Small intestine (tissue), 7 donors: ENCODE measurements at regions not wholly inside any gene's neighbourhood (a gene's known extent, or its start where the extent isn't known, plus 50 kb on each side); places are given as distances from the start of the nearest gene placed in this dataset.

Source experiments
- DNase-seq, 2 donors: peaks; one replicate each; pipeline versions ENCODE4 v3.0.0 to v3.0.0-alpha.2; 2013
- FAIRE-seq: peaks from 2 replicates; lab custom pipeline; 2012; peaks lifted over from hg19 to GRCh38; lab: Jason Lieb, UNC
- H3K27ac ChIP-seq, 3 donors: one replicate each; pipeline ENCODE4 v1.5.1; 2013; ENCODE audit warnings: low read length in 2 of 3, mild to moderate bottlenecking in 2 of 3, control low read depth in 1 of 3, inconsistent platforms in 1 of 3, low read depth in 1 of 3, moderate library complexity in 1 of 3
- H3K27me3 ChIP-seq, 3 donors: one replicate each; pipeline ENCODE4 v1.6.1; 2013; ENCODE audit warnings: low read length in 3 of 3, inconsistent platforms in 1 of 3; ENCODE audit not compliant: control insufficient read depth in 3 of 3, insufficient read depth in 3 of 3
- H3K36me3 ChIP-seq, 3 donors: one replicate each; pipeline ENCODE4 v1.6.1; 2013; ENCODE audit warnings: low read length in 3 of 3, inconsistent platforms in 1 of 3, low read depth in 1 of 3, mild to moderate bottlenecking in 1 of 3, moderate library complexity in 1 of 3; ENCODE audit not compliant: control insufficient read depth in 3 of 3, insufficient read depth in 2 of 3
- H3K4me1 ChIP-seq, 3 donors: one replicate each; pipeline ENCODE4 v1.6.1; 2013; ENCODE audit warnings: low read length in 2 of 3, inconsistent platforms in 1 of 3, low read depth in 1 of 3, mild to moderate bottlenecking in 1 of 3, moderate library complexity in 1 of 3; ENCODE audit not compliant: control insufficient read depth in 3 of 3, insufficient read depth in 2 of 3
- H3K4me3 ChIP-seq, 3 donors: one replicate each; pipeline ENCODE4 v1.5.1; 2013; ENCODE audit warnings: low read length in 3 of 3, control low read depth in 1 of 3, inconsistent platforms in 1 of 3, low read depth in 1 of 3, mild to moderate bottlenecking in 1 of 3, moderate library complexity in 1 of 3
- H3K9me3 ChIP-seq, 2 donors: one replicate each; pipeline ENCODE4 v1.6.1; 2013; ENCODE audit warnings: low read depth in 1 of 2, low read length in 1 of 2; ENCODE audit not compliant: control insufficient read depth in 2 of 2, insufficient read depth in 1 of 2
- WGBS, 3 donors: extraction: QIAGEN DNeasy Blood & Tissue Kit; methylation state at CpG; one replicate each; pipeline ENCODE4 v1.1.7; 2013; 5-methylcytosine and 5-hydroxymethylcytosine counted together
- donor health status: healthy with polysubstance abuse.
- donor health status: control.
- donor health status: control.
- donor health status: Bipolar disorder and iron deficiency.
- donor health status: healthy.

GRCh38 chr9:118522093-118523028 lies 818.2 kb downstream of the TLR4 start:
- Histone ChIP-seq H3K9me3 (no peaks in the 10 kb centered on the region), H3K4me3 (no peak overlapping the region), H3K36me3 (no peaks in the 10 kb centered on the region), H3K4me1 (no peaks in the 10 kb centered on the region), H3K27me3 (no peaks in the 10 kb centered on the region), H3K27ac (no peak overlapping the region)
- FAIRE-seq (no peak), DNase-seq (peak; percentile 20 to 37)
- 43 to 73% (median 55%) methylated on average over 9 of the region's 9 CpGs for WGBS, 3 donors

- 80 to 100% (median 95%) methylated on average over 1 of the region's 1 CpG for WGBS, 3 donors
- H3K9me3 ChIP-seq = no peaks in the 10 kb centered on the region
- H3K36me3 ChIP-seq = no peaks in the 10 kb centered on the region
- FAIRE-seq (no peak), DNase-seq (no peak)
- H3K4me1 ChIP-seq = no peaks in the 10 kb centered on the region
- no peak overlapping the region for H3K4me3 ChIP-seq
- no peak overlapping the region for H3K27ac ChIP-seq
- H3K27me3 ChIP-seq = no peaks in the 10 kb centered on the region
These were observed 823.1 kb downstream of the TLR4 start for GRCh38 chr9:118527261-118527660.

GRCh38 chr9:118529210-118529609 lies 825.0 kb downstream of the TLR4 start:
- H3K27me3 ChIP-seq = no peaks in the 10 kb centered on the region
- no peaks in the 10 kb centered on the region for H3K36me3 ChIP-seq
- DNase-seq (no peak), FAIRE-seq (no peak)
- no peaks in the 10 kb centered on the region for H3K4me1 ChIP-seq
- 46 to 68% (median 54%) methylated on average over 3 of the region's 3 CpGs for WGBS, 3 donors
- H3K9me3 ChIP-seq = no peaks in the 10 kb centered on the region
- H3K27ac ChIP-seq = no peak overlapping the region
- H3K4me3 ChIP-seq = no peak overlapping the region

GRCh38 chr9:118529624-118530214 lies 825.5 kb downstream of the TLR4 start:
- Histone ChIP-seq H3K27me3 (no peaks in the 10 kb centered on the region), H3K36me3 (no peaks in the 10 kb centered on the region), H3K4me1 (no peaks in the 10 kb centered on the region), H3K4me3 (no peak overlapping the region), H3K27ac (no peak overlapping the region), H3K9me3 (no peaks in the 10 kb centered on the region)
- 60 to 70% (median 68%) methylated on average over 2 of the region's 2 CpGs for WGBS, 3 donors
- no peak for DNase-seq
- FAIRE-seq = no peak

- H3K36me3 ChIP-seq = no peaks in the 10 kb centered on the region
- H3K4me3 ChIP-seq = no peak overlapping the region
- no peaks in the 10 kb centered on the region for H3K4me1 ChIP-seq
- H3K27me3 ChIP-seq = no peaks in the 10 kb centered on the region
- H3K27ac ChIP-seq = no peak overlapping the region
- H3K9me3 ChIP-seq = no peaks in the 10 kb centered on the region
- FAIRE-seq = no peak
- DNase-seq = no peak
- 58 to 81% (median 67%) methylated on average over 1 of the region's 1 CpG for WGBS, 3 donors
These were observed 828.4 kb downstream of the TLR4 start for GRCh38 chr9:118532592-118532991.

- Histone ChIP-seq H3K9me3 (no peaks in the 10 kb centered on the region), H3K4me1 (no peaks in the 10 kb centered on the region), H3K36me3 (no peaks in the 10 kb centered on the region), H3K4me3 (no peak overlapping the region), H3K27me3 (no peaks in the 10 kb centered on the region), H3K27ac (no peak overlapping the region)
- 56 to 69% (median 65%) methylated on average over 3 of the region's 3 CpGs for WGBS, 3 donors
- FAIRE-seq = no peak
- DNase-seq = no peak
These were observed 828.9 kb downstream of the TLR4 start for GRCh38 chr9:118533101-118533500.

GRCh38 chr9:118533850-118534249 lies 829.6 kb downstream of the TLR4 start:
- no peak for DNase-seq
- Histone ChIP-seq H3K36me3 (no peaks in the 10 kb centered on the region), H3K27me3 (no peaks in the 10 kb centered on the region), H3K27ac (no peak overlapping the region), H3K9me3 (no peaks in the 10 kb centered on the region), H3K4me1 (no peaks in the 10 kb centered on the region), H3K4me3 (no peak overlapping the region)
- WGBS, 3 donors = 55 to 71% (median 56%) methylated on average over 3 of the region's 3 CpGs
- FAIRE-seq = no peak

GRCh38 chr9:118536153-118536552 lies 832.0 kb downstream of the TLR4 start:
- H3K9me3 ChIP-seq = no peaks in the 10 kb centered on the region
- no peaks in the 10 kb centered on the region for H3K27me3 ChIP-seq
- DNase-seq = no peak
- no peak overlapping the region for H3K27ac ChIP-seq
- no peak overlapping the region for H3K4me3 ChIP-seq
- no peaks in the 10 kb centered on the region for H3K4me1 ChIP-seq
- no peak for FAIRE-seq
- 70 to 80% (median 74%) methylated on average over 4 of the region's 4 CpGs for WGBS, 3 donors
- no peaks in the 10 kb centered on the region for H3K36me3 ChIP-seq
